GM12892 (cell line): ENCODE measurements at regions not wholly inside any gene's neighbourhood (a gene's known extent, or its start where the extent isn't known, plus 50 kb on each side); places are given as distances from the start of the nearest gene placed in this dataset.

Source experiments
- DNase-seq: peaks from one replicate; pipeline ENCODE4 v3.0.0; 2011; ENCODE audit not compliant: insufficient read length
- FAIRE-seq: peaks from 2 replicates; lab custom pipeline; 2011; peaks lifted over from hg19 to GRCh38; lab: Jason Lieb, UNC
- POLR2A ChIP-seq: IDR thresholded peaks from 2 replicates; pipeline ENCODE4 v1.6.1; 2011; ENCODE audit warnings: low read depth, low read length, control low read depth
- POLR2AphosphoS5 ChIP-seq: IDR thresholded peaks from 2 replicates; pipeline ENCODE4 v1.6.1; 2011; ENCODE audit warnings: low read depth, low read length, control low read depth
- TAF1 ChIP-seq: IDR thresholded peaks from 2 replicates; pipeline ENCODE4 v1.6.1; 2011; ENCODE audit warnings: low read depth, mild to moderate bottlenecking, control low read depth, low read length, borderline replicate concordance

DNA sequence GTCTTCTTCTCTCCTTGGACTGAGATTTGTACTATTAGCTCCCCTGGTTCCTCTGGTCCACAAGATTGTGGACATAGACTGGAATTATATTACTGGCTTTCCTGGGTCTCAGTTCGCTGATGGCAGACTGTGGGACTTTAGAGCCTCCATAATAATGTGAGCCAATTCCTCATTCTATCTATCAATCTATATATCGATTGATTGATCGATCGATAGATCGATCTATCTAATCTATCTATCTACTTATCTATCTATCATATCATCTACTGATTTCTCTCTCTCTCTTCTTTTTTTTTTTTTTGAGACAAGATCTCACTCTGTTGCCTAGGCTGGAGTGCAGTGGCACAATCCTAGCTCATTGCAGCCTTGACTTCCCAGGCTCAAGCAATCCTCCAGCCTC, 51.5 kb upstream of the DDR1 start:
- DNase-seq (no peak), FAIRE-seq (no peak)
- TF ChIP-seq POLR2AphosphoS5 (no peak), POLR2A (no peak), TAF1 (no peak)

DNA sequence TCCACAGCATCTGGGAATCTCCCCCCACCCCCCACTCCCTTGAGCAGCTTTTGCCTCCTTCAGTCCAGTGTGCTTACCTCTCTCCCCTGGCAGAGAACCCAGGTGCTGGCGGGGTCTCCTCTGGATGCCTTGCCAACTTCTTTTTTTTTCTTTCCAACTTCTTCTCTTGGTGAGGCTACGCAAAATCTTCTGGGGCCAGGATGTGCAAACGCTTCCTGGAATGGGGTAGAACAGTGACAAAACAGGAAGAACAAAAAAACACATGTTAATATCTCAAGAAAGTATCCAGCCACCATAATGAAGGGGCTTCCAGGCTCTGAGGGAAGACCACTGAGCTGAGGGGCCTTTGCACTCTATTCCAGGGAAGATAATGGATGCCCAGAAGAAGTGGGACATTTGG, 53.9 kb upstream of the DDR1 start:
- FAIRE-seq (no peak), DNase-seq (no peak)
- TF ChIP-seq POLR2A (no peak), TAF1 (no peak), POLR2AphosphoS5 (no peak)

DNA sequence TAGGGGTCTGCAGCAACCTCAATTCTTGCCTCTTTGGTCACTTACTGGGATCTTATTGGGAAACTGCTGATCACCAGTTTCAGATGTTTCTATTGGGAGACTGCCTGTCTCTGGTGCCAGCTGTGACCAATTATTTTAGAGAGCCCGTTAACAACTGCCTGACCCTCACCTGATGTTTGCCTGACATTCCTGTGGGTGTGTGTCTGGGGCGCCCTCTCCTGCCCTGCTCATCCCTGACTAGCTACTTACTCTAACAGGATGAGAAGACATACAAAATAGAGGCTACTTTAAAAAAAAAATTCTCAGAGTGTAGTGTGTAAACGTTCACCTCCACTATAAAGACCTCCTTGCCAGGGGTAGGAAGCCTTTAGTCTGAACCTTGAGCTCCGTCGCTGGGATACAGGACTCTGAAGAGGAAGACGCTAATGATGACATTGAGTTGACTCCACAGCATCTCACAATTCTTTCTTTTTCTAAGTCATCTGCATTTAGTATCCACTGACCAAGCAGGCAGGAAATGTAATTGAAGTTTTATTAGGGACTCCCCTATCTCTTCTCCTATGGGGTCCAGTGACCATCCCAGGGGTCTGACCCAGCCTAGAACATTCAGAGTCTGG, 54.6 kb upstream of the DDR1 start:
- TF ChIP-seq TAF1 = no peak
- FAIRE-seq (no peak), DNase-seq (no peak)

DNA sequence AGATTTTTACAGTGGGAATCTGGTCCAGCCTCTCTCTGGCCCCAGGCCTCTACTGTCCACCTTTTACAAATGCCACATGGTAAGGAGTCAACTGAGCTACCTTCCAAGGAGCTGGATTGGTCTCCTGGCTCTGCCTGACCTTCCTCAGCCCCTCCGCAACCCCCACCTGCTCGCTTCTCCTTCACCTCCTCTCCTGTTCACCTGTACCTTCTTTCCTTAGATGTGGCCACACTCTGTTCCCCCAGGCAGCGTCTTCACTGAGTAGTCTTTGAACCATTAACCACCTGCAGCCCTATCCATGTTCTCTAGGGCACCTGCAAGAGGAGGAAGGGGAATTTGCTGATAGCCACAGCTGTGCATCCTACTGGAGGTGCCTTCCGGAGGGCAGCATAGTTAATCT, 55.3 kb upstream of the DDR1 start:
- no peak for DNase-seq
- no peak for FAIRE-seq
- TF ChIP-seq POLR2A = no peak
- no peak for TF ChIP-seq TAF1
- TF ChIP-seq POLR2AphosphoS5 = no peak

DNA sequence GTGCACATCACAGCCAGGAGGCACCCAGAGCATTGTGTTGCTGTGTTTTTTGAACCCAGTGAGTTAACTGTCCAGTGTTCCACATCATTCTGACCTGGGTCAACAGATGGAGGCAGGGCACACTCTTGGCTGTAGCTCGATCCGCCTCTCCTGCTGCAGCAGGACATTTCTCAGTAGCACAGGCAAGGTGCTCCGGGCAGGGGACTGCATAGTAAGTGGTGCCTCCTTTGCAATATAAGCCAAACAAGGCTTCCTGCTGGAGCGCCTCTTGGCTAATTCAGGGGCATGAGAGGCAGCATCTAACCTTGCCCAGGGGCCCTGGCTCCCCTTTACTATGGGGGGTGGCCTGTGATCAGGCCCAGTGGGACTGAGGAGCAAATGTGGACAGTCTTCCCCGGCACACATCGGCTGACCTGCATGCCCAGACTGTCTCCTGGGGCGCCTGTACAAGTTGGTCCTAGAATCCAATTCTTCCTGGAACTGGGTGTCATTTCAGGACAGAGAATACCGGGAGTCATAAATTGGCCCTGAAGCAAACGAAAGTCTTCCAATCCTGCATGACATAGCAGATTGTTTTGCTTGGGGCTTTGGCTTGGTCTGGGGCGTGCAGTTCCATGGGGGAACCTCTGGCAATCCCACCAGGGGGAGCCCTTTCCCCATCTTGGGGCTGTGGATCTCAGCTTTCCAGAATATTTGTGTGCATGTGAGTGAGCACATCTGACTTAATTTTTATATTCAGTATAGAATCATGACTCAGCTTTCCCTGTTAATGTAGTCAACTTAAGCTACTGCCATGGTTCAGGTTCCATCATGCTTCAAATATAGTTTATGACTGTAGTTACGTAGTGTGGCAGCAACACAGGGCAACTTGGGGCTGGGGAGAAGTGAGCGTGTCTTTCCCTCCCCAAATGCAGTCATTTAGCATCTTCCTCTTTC, 56.0 kb upstream of the DDR1 start:
- TF ChIP-seq POLR2AphosphoS5 = no peak
- TF ChIP-seq TAF1 = no peak
- no peak for TF ChIP-seq POLR2A

DNA sequence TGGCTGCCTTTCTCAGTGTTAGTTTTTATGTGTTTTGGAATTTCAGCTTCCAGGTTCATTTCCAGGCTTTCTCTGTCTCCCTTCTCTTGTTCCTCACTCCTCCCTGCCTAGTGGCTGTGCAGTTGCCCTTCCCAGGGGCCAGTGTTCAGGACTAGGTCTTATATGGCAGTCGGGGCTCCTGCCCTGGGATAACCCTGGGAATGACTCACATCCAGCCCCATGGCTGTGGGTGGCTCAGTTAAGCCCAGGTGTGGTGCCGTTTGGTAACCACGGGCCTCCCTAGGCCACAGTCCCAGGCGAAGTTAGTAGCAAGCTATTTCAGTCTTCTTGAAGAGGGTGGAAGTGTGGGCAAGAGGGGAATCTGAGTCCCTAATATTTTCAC, 57.4 kb upstream of the DDR1 start:
- DNase-seq = no peak
- no peak for TF ChIP-seq POLR2AphosphoS5
- no peak for FAIRE-seq

More for the DNA sequence above, 56.0 kb upstream of the DDR1 start:
- DNase-seq = peak; percentile 42
- peak; percentile 63 for FAIRE-seq

DNA sequence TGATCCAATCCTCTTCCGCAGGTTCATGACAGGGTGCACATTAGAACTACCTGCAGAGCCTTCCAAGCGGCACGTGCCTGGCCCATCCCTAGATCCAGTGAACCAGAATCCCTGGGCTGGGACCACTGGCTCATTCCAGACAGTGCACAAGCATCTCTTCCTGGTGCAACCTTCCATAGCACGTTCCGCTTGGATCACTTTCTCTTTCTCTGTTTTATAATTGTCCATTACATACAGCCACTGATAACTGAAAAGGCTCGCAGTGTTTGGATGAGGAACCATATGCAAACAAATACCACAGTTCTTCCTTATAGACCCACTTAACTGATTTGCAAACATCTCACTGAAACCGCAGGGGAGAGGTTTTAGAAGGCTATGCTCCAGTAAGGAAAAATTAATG, 59.6 kb upstream of the DDR1 start:
- TF ChIP-seq TAF1 (no peak), POLR2A (no peak), POLR2AphosphoS5 (no peak)
- FAIRE-seq (no peak), DNase-seq (no peak)

DNA sequence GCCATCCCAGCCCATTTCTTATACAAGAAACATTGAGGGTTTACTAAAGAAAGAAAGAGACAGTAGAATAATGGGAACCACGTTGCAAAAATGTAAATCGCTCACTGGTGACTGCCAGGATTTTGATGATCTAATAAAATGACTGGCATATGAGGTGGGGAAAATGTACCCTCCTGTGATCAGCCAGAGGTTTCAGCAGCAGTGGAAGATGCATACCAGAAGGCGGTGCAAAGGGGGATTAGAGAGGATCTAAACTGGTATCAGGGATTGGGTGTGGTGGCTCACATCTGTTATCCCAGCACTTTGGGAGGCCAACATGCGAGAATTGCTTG, 60.8 kb upstream of the DDR1 start:
- TF ChIP-seq POLR2AphosphoS5 (no peak), POLR2A (no peak), TAF1 (no peak)
- DNase-seq (no peak), FAIRE-seq (no peak)

DNA sequence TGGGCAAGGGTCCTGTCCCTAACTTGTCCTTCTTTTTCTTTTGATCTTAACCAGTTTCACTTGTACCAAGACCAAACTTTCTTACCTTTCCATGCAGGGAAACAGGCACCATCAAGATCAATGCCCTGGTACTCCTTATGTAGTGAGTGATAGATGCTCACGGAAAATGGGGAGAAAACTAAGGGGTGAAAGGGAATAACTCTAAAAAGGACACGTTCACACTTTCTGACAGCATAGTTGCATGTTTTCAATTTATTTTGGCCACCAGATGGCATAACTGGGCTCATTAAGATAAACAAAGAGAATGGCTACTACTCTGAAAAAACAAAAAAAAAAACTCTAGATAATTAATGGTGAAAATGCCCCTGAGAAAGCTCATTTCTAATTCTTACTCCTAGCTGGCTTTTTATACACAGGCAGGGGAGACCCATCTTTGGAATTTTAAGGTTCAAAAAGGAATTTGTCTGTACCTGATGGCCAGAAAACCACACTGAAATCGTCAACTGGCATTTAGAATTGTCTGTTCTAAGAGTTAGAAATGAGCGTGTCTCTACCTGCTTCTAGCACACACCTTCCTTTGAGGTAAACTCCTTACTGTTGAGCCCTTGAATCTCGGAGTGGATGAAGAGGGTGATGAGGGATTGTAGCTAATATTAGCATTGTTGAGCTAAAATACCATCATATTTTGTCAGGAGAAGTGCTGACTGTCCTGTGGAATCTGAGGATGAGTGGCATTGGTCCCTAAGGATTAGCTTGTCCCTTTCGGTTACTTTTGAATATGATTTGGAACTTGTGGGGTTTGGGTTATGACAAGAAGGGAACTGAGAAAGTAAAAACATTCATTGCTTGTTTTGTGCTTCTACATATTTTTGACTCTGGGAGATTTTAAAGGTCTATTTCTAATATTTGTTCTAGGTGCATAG, 62.2 kb upstream of the DDR1 start:
- DNase-seq (no peak), FAIRE-seq (no peak)
- TF ChIP-seq POLR2A (no peak), POLR2AphosphoS5 (no peak), TAF1 (no peak)

DNA sequence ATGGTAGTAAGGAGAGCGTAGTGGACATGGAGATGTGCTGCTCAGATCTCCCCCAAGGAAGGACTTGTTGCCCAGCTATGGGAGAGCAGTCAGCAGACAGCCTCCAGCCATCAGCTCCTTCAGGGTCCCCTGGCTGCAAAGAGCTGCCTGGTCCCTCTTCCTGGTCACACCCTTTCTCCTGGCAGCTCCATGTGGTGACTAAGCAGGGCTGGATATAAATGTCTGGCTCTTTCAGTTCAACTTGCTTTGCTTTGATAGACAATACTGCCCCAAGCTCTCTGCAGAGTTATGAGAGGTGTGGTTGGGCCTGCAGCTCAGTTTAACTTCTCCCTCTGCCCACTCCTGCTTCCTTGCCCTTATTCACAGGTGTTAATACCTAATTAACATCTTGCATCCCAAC, 64.1 kb upstream of the DDR1 start:
- TF ChIP-seq POLR2AphosphoS5 (no peak), POLR2A (no peak), TAF1 (no peak)
- DNase-seq = no peak
- no peak for FAIRE-seq

DNA sequence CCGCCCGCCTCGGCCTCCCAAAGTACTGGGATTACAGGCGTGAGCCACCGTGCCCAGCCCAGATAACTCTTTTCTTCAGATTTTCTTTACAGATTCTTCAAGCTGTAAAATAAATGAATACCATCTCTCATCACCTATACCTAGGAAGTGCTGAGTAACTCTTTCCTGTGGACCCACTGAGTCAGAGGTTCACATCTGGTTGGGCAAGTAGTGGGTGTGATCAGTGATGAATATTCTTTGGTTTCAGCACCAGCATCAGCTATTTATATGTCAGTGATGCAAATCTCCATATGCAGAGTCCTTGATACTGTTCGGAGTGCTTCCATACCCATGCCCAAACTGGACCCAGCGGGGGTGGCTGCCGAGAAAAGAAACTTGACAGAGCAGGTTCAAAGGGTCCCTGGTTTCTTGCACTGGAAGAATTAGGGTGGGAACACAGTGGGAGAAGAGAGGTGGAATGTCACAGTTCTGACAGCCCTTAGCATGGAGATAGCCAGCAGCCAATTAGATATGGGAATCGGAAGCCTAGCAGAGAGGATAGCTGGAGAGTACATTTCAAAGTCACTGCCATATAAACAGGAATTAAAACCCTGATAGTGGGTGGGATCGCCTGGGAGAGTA, 64.9 kb upstream of the DDR1 start:
- FAIRE-seq (no peak), DNase-seq (no peak)

More for the DNA sequence above, 64.9 kb upstream of the DDR1 start:
- TF ChIP-seq TAF1 (no peak), POLR2AphosphoS5 (no peak), POLR2A (no peak)
